HL-60 (cell line): ENCODE measurements at regions not wholly inside any gene's neighbourhood (a gene's known extent, or its start where the extent isn't known, plus 50 kb on each side); places are given as distances from the start of the nearest gene placed in this dataset.

ENCODE experiments used
- DNase-seq, 2 experiments: peaks; one replicate each; pipeline ENCODE4 v3.0.0-alpha.2; 2010 to 2020; ENCODE audit warnings: low read depth in 1 of 2, low spot score in 1 of 2
- H3K27ac ChIP-seq: fragments of 250-450 bp; sonication (Bioruptor Pico); replicated peaks from 2 replicates; pipeline ENCODE4 v1.5.1; 2020; ENCODE audit warnings: mild to moderate bottlenecking, moderate library complexity
- H3K27me3 ChIP-seq: fragments of 250-450 bp; sonication (Bioruptor Pico); 2 replicates; pipeline ENCODE4 v1.5.1; 2021; ENCODE audit warnings: mild to moderate bottlenecking, moderate library complexity; ENCODE audit not compliant: insufficient read depth, poor library complexity, severe bottlenecking
- H3K4me3 ChIP-seq: replicated peaks from 2 replicates; pipeline ENCODE4 v1.5.1; 2011; ENCODE audit warnings: mild to moderate bottlenecking, control low read depth, low read length; ENCODE audit not compliant: insufficient read depth
- CTCF ChIP-seq: IDR thresholded peaks from one replicate; pipeline ENCODE4 v1.5.1; 2011; ENCODE audit warnings: low read length, control low read depth, inconsistent platforms; ENCODE audit not compliant: insufficient read depth
- GABPA ChIP-seq: IDR thresholded peaks from 2 replicates; pipeline ENCODE4 v1.6.1; 2012; ENCODE audit warnings: low read depth
- POLR2AphosphoS5 ChIP-seq: IDR thresholded peaks from 2 replicates; pipeline ENCODE4 v1.6.1; 2012; ENCODE audit warnings: low read depth
- REST ChIP-seq: IDR thresholded peaks from 2 replicates; pipeline ENCODE4 v1.6.1; 2012; ENCODE audit warnings: low read depth; ENCODE audit not compliant: insufficient replicate concordance
- SPI1 ChIP-seq: IDR thresholded peaks from 2 replicates; pipeline ENCODE4 v1.6.1; 2012; ENCODE audit warnings: low read depth, mild to moderate bottlenecking, borderline replicate concordance

- Histone ChIP-seq H3K4me3 (no peak overlapping the region), H3K27ac (no peak overlapping the region), H3K27me3 (no peaks in the 10 kb centered on the region)
- DNase-seq = no peak
- TF ChIP-seq GABPA = no peak
- no peak for TF ChIP-seq POLR2AphosphoS5
- no peak for TF ChIP-seq SPI1
- TF ChIP-seq REST = no peak
- TF ChIP-seq CTCF = no peak
These were observed 835.7 kb downstream of the DCDC2C start for GRCh38 chr2:4539121-4539520.

GRCh38 chr2:4549666-4550210 lies 846.4 kb downstream of the DCDC2C start:
- no peak overlapping the region for H3K4me3 ChIP-seq
- H3K27ac ChIP-seq = no peak overlapping the region
- TF ChIP-seq SPI1 (no peak), REST (no peak), GABPA (no peak), POLR2AphosphoS5 (no peak), CTCF (no peak)
- DNase-seq = no peak
- no peaks in the 10 kb centered on the region for H3K27me3 ChIP-seq

- Histone ChIP-seq H3K27ac (no peak overlapping the region), H3K4me3 (no peak overlapping the region), H3K27me3 (no peaks in the 10 kb centered on the region)
- TF ChIP-seq POLR2AphosphoS5 = no peak
- no peak for TF ChIP-seq REST
- no peak for TF ChIP-seq CTCF
- TF ChIP-seq GABPA = no peak
- TF ChIP-seq SPI1 = no peak
- no peak for DNase-seq
These were observed 848.5 kb downstream of the DCDC2C start for GRCh38 chr2:4551691-4552474.
